HEK293 (cell line): ENCODE measurements at regions not wholly inside any gene's neighbourhood (a gene's known extent, or its start where the extent isn't known, plus 50 kb on each side); places are given as distances from the start of the nearest gene placed in this dataset.

Source experiments
- HOXA7 ChIP-seq: sonication (generic); formaldehyde crosslinking; IDR thresholded peaks from 2 replicates; pipeline ENCODE4 v1.8.1; 2022; ENCODE audit warnings: missing genetic modification reagents, borderline replicate concordance
- KLF7 ChIP-seq: fragments of 450-650 bp; formaldehyde crosslinking; IDR thresholded peaks from 2 replicates; pipeline ENCODE4 v1.5.1; 2016; ENCODE audit warnings: missing biosample characterization, missing genetic modification characterization, borderline replicate concordance
- ZBTB17 ChIP-seq: fragments of 450-650 bp; formaldehyde crosslinking; IDR thresholded peaks from 2 replicates; pipeline ENCODE4 v1.5.1; 2016; ENCODE audit warnings: missing biosample characterization, missing genetic modification characterization
- ZBTB7A ChIP-seq: fragments of 450-650 bp; formaldehyde crosslinking; IDR thresholded peaks from 2 replicates; pipeline ENCODE4 v1.5.1; 2016; ENCODE audit warnings: low read depth, missing biosample characterization, missing genetic modification characterization
- ZNF138 ChIP-seq: fragments of 450-650 bp; formaldehyde crosslinking; IDR thresholded peaks from 2 replicates; pipeline ENCODE4 v1.5.1; 2016; ENCODE audit warnings: missing biosample characterization, missing genetic modification characterization, borderline replicate concordance
- ZNF157 ChIP-seq: fragments of 450-650 bp; formaldehyde crosslinking; IDR thresholded peaks from 2 replicates; pipeline ENCODE4 v1.5.1; 2016; ENCODE audit warnings: missing biosample characterization, missing genetic modification characterization
- ZNF341 ChIP-seq: fragments of 450-650 bp; formaldehyde crosslinking; IDR thresholded peaks from 2 replicates; pipeline ENCODE4; 2016; ENCODE audit warnings: low read depth, missing biosample characterization, missing genetic modification characterization
- ZNF394 ChIP-seq: fragments of 450-650 bp; formaldehyde crosslinking; IDR thresholded peaks from 2 replicates; pipeline ENCODE4 v1.5.1; 2016; ENCODE audit warnings: missing biosample characterization, missing genetic modification characterization, mild to moderate bottlenecking, moderate library complexity, borderline replicate concordance
- ZNF560 ChIP-seq: fragments of 450-650 bp; formaldehyde crosslinking; IDR thresholded peaks from 2 replicates; pipeline ENCODE4 v1.5.1; 2017; ENCODE audit warnings: missing biosample characterization, missing genetic modification characterization, borderline replicate concordance
- ZNF830 ChIP-seq: fragments of 450-650 bp; IDR thresholded peaks from 2 replicates; pipeline ENCODE4 v1.5.0; 2018; ENCODE audit warnings: missing biosample characterization, missing genetic modification characterization, low read depth, mild to moderate bottlenecking, moderate library complexity
- TF ChIP-seq, protein P1 (sequence below): fragments of 450-650 bp; formaldehyde crosslinking; IDR thresholded peaks from 2 replicates; pipeline ENCODE4 v1.5.1; 2016; ENCODE audit warnings: missing biosample characterization, missing genetic modification characterization
- TF ChIP-seq, protein P2 (sequence below): fragments of 450-650 bp; formaldehyde crosslinking; IDR thresholded peaks from 2 replicates; pipeline ENCODE4 v1.5.1; 2016; ENCODE audit warnings: missing biosample characterization, missing genetic modification characterization
- TF ChIP-seq, protein P3 (sequence below): fragments of 450-650 bp; formaldehyde crosslinking; IDR thresholded peaks from 2 replicates; pipeline ENCODE4 v1.5.1; 2016; ENCODE audit warnings: missing biosample characterization, missing genetic modification characterization
- TF ChIP-seq, protein P4 (sequence below): fragments of 450-650 bp; formaldehyde crosslinking; IDR thresholded peaks from 2 replicates; pipeline ENCODE4 v1.5.1; 2016; ENCODE audit warnings: missing biosample characterization, missing genetic modification characterization

GRCh38 chr4:114752391-114753165 lies 154.0 kb downstream of the UGT8 start:
- no peak for TF ChIP-seq ZNF830 (tag by site-specific recombination)
- no peak for TF ChIP-seq KLF7 (tag by site-specific recombination)
- TF ChIP-seq, protein P1, sequence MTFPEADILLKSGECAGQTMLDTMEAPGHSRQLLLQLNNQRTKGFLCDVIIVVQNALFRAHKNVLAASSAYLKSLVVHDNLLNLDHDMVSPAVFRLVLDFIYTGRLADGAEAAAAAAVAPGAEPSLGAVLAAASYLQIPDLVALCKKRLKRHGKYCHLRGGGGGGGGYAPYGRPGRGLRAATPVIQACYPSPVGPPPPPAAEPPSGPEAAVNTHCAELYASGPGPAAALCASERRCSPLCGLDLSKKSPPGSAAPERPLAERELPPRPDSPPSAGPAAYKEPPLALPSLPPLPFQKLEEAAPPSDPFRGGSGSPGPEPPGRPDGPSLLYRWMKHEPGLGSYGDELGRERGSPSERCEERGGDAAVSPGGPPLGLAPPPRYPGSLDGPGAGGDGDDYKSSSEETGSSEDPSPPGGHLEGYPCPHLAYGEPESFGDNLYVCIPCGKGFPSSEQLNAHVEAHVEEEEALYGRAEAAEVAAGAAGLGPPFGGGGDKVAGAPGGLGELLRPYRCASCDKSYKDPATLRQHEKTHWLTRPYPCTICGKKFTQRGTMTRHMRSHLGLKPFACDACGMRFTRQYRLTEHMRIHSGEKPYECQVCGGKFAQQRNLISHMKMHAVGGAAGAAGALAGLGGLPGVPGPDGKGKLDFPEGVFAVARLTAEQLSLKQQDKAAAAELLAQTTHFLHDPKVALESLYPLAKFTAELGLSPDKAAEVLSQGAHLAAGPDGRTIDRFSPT (tag by site-specific recombination) = no peak
- TF ChIP-seq, protein P2, sequence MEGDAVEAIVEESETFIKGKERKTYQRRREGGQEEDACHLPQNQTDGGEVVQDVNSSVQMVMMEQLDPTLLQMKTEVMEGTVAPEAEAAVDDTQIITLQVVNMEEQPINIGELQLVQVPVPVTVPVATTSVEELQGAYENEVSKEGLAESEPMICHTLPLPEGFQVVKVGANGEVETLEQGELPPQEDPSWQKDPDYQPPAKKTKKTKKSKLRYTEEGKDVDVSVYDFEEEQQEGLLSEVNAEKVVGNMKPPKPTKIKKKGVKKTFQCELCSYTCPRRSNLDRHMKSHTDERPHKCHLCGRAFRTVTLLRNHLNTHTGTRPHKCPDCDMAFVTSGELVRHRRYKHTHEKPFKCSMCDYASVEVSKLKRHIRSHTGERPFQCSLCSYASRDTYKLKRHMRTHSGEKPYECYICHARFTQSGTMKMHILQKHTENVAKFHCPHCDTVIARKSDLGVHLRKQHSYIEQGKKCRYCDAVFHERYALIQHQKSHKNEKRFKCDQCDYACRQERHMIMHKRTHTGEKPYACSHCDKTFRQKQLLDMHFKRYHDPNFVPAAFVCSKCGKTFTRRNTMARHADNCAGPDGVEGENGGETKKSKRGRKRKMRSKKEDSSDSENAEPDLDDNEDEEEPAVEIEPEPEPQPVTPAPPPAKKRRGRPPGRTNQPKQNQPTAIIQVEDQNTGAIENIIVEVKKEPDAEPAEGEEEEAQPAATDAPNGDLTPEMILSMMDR (tag by site-specific recombination) = no peak
- no peak for TF ChIP-seq ZNF157 (tag by site-specific recombination)
- TF ChIP-seq ZBTB17 (tag by site-specific recombination) = no peak
- no peak for TF ChIP-seq ZNF394 (tag by site-specific recombination)
- no peak for TF ChIP-seq ZBTB7A (tag by site-specific recombination)
- TF ChIP-seq, protein P3, sequence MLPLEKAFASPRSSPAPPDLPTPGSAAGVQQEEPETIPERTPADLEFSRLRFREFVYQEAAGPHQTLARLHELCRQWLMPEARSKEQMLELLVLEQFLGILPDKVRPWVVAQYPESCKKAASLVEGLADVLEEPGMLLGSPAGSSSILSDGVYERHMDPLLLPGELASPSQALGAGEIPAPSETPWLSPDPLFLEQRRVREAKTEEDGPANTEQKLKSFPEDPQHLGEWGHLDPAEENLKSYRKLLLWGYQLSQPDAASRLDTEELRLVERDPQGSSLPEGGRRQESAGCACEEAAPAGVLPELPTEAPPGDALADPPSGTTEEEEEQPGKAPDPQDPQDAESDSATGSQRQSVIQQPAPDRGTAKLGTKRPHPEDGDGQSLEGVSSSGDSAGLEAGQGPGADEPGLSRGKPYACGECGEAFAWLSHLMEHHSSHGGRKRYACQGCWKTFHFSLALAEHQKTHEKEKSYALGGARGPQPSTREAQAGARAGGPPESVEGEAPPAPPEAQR (tag by site-specific recombination) = no peak
- no peak for TF ChIP-seq HOXA7 (CRISPR knock-in tag)
- TF ChIP-seq ZNF341 (tag by site-specific recombination) = no peak
- TF ChIP-seq ZNF560 (tag by site-specific recombination) = no peak
- TF ChIP-seq, protein P4, sequence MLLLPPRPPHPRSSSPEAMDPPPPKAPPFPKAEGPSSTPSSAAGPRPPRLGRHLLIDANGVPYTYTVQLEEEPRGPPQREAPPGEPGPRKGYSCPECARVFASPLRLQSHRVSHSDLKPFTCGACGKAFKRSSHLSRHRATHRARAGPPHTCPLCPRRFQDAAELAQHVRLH (tag by site-specific recombination) = no peak
- TF ChIP-seq ZNF138 (tag by site-specific recombination) = no peak
